ENCODE measurements at regions not wholly inside any gene's neighbourhood (a gene's known extent, or its start where the extent isn't known, plus 50 kb on each side); places are given as distances from the start of the nearest gene placed in this dataset.

GRCh38 chr13:64273780-64274179, 2858.1 kb upstream of the PCDH20 start:
- intact Hi-C loops (cut with DNase I): no loop called here
- DNase-seq: no peak
- Histone ChIP-seq H3K27me3 (no peaks in the 10 kb centered on the region), H3K36me3 (no peaks in the 10 kb centered on the region), H3K4me3 (replicated peaks in 1 of 3) (no peak overlapping the region), H3K9me3 (no peaks in the 10 kb centered on the region), H3K27ac (no peak overlapping the region), H3K4me1 (no peaks in the 10 kb centered on the region)
- TF ChIP-seq POLR2A (IDR thresholded peaks at IDR 0.05): no peak
- TF ChIP-seq, protein P1, sequence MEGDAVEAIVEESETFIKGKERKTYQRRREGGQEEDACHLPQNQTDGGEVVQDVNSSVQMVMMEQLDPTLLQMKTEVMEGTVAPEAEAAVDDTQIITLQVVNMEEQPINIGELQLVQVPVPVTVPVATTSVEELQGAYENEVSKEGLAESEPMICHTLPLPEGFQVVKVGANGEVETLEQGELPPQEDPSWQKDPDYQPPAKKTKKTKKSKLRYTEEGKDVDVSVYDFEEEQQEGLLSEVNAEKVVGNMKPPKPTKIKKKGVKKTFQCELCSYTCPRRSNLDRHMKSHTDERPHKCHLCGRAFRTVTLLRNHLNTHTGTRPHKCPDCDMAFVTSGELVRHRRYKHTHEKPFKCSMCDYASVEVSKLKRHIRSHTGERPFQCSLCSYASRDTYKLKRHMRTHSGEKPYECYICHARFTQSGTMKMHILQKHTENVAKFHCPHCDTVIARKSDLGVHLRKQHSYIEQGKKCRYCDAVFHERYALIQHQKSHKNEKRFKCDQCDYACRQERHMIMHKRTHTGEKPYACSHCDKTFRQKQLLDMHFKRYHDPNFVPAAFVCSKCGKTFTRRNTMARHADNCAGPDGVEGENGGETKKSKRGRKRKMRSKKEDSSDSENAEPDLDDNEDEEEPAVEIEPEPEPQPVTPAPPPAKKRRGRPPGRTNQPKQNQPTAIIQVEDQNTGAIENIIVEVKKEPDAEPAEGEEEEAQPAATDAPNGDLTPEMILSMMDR (IDR thresholded peaks at IDR 0.05): no peak
- 78 to 80% methylated on average over 4 of the region's 4 CpGs for WGBS, 2 donors

DNA sequence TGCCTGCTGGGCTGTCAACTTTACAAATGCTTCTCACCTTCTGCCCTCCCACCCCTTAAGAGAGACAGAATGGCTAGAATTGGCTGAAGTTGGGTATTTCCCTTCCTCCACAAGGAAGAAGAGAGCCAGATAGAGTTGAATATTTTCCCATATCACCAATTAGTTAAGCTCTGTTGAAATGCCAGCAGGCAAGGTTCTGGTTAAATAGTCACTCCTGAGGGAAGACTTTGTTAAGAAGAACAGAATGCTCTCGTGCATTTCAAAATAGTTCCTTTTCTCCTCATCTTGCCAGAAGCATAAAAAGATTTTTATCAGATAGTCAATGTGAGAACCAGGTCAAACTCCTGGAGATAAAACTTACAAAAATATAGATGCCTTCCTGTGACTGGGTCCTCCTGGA, 2857.0 kb upstream of the PCDH20 start:
- H3K9me3 ChIP-seq: no peaks in the 10 kb centered on the region
- DNase-seq: no peak
- H3K27me3 ChIP-seq: no peaks in the 10 kb centered on the region
- H3K4me3 ChIP-seq (replicated peaks in 1 of 3): no peak overlapping the region
- intact Hi-C loops (cut with DNase I): no loop called here
- TF ChIP-seq, protein P1 (IDR thresholded peaks at IDR 0.05): no peak
- no peak for TF ChIP-seq POLR2A (IDR thresholded peaks at IDR 0.05)
- WGBS, 2 donors: 70 to 80% methylated on average over 1 of the region's 1 CpG
- H3K4me1 ChIP-seq: no peaks in the 10 kb centered on the region
- H3K36me3 ChIP-seq: no peaks in the 10 kb centered on the region
- no peak overlapping the region for H3K27ac ChIP-seq

- H3K4me3 ChIP-seq (replicated peaks in 1 of 3): no peak overlapping the region
- H3K4me1 ChIP-seq: no peaks in the 10 kb centered on the region
- no peaks in the 10 kb centered on the region for H3K27me3 ChIP-seq
- H3K9me3 ChIP-seq: no peaks in the 10 kb centered on the region
- no peak for DNase-seq
- TF ChIP-seq, protein P1 (IDR thresholded peaks at IDR 0.05): no peak
- no peak for TF ChIP-seq POLR2A (IDR thresholded peaks at IDR 0.05)
- H3K36me3 ChIP-seq: no peaks in the 10 kb centered on the region
- no peak overlapping the region for H3K27ac ChIP-seq
- intact Hi-C loops (cut with DNase I): no loop called here
These were observed 2850.4 kb upstream of the PCDH20 start for GRCh38 chr13:64266024-64266423.

- intact Hi-C loops (cut with DNase I): no loop called here
- H3K36me3 ChIP-seq: no peaks in the 10 kb centered on the region
- DNase-seq: no peak
- H3K4me3 ChIP-seq (replicated peaks in 1 of 3): no peak overlapping the region
- no peaks in the 10 kb centered on the region for H3K27me3 ChIP-seq
- H3K9me3 ChIP-seq: no peaks in the 10 kb centered on the region
- no peak overlapping the region for H3K27ac ChIP-seq
- H3K4me1 ChIP-seq: no peaks in the 10 kb centered on the region
- TF ChIP-seq, protein P1 (IDR thresholded peaks at IDR 0.05): no peak
- WGBS, 2 donors: 79 to 82% methylated on average over 2 of the region's 2 CpGs
These were observed 2847.6 kb upstream of the PCDH20 start for GRCh38 chr13:64263285-64263684.

GRCh38 chr13:64256751-64257150, 2841.1 kb upstream of the PCDH20 start:
- H3K27me3 ChIP-seq: no peaks in the 10 kb centered on the region
- TF ChIP-seq POLR2A (IDR thresholded peaks at IDR 0.05): no peak
- TF ChIP-seq, protein P1 (IDR thresholded peaks at IDR 0.05): no peak
- H3K9me3 ChIP-seq: no peaks in the 10 kb centered on the region
- no peak overlapping the region for H3K4me3 ChIP-seq (replicated peaks in 1 of 3)
- no peak overlapping the region for H3K27ac ChIP-seq
- no peak for DNase-seq
- intact Hi-C loops (cut with DNase I): no loop called here
- H3K4me1 ChIP-seq: no peaks in the 10 kb centered on the region
- 85 to 87% methylated on average over 3 of the region's 3 CpGs for WGBS, 2 donors
- H3K36me3 ChIP-seq: no peaks in the 10 kb centered on the region
